ENCODE measurements at regions not wholly inside any gene's neighbourhood (a gene's known extent, or its start where the extent isn't known, plus 50 kb on each side); places are given as distances from the start of the nearest gene placed in this dataset.

DNA sequence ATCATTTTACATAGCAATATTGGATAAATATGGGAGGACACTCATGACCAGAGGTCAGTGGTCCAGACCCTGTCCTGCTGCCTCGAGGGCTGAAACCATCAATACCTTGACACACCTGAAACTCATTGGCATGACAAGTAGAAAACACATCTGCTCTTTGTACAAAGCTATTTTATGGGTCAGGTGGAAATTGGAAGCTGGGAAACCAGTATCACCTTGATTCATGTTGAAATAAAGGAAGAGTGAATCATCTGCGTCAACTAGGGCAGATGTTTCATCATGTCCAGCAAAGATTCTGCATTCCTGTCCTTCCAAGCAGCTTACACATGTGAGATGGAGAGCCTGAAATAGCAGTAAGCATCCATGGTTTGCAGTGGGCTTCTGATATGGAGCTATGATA lies 80.0 kb upstream of the ERBB4 start (continued):
- TF ChIP-seq, protein P1, sequence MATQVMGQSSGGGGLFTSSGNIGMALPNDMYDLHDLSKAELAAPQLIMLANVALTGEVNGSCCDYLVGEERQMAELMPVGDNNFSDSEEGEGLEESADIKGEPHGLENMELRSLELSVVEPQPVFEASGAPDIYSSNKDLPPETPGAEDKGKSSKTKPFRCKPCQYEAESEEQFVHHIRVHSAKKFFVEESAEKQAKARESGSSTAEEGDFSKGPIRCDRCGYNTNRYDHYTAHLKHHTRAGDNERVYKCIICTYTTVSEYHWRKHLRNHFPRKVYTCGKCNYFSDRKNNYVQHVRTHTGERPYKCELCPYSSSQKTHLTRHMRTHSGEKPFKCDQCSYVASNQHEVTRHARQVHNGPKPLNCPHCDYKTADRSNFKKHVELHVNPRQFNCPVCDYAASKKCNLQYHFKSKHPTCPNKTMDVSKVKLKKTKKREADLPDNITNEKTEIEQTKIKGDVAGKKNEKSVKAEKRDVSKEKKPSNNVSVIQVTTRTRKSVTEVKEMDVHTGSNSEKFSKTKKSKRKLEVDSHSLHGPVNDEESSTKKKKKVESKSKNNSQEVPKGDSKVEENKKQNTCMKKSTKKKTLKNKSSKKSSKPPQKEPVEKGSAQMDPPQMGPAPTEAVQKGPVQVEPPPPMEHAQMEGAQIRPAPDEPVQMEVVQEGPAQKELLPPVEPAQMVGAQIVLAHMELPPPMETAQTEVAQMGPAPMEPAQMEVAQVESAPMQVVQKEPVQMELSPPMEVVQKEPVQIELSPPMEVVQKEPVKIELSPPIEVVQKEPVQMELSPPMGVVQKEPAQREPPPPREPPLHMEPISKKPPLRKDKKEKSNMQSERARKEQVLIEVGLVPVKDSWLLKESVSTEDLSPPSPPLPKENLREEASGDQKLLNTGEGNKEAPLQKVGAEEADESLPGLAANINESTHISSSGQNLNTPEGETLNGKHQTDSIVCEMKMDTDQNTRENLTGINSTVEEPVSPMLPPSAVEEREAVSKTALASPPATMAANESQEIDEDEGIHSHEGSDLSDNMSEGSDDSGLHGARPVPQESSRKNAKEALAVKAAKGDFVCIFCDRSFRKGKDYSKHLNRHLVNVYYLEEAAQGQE (IDR thresholded peaks at IDR 0.05; ENCODE audit: low read depth, low read length), result no peak

DNA sequence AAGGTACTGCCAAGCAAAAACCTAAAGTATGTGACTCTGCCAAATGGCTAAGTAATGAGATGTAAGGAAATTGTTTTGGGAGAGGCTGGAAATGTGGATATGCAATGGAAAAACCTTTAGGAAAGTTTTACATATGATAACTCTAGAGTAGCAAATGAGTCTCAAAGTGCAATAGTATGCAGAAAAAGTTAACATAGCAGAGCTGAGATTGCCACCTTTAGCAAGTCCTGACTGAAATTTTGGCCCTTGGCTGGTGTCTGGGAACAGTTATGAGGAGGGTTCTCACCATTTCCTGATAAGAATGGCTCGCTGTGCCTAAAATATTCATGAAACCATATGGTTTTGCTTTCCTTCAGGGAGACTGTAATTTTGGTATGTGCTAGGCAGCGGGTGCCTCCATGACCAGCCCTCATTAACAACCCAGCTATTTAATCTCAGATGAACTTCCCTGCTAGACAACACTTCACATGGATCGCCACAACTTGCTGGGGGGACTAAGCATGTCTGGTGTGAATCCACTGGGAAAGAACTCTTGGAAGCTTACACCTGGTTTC lies 72.3 kb upstream of the ERBB4 start:
- H3K4me2 ChIP-seq, result no peak overlapping the region
- no peak overlapping the region for H3K4me3 ChIP-seq (ENCODE audit: low read depth in 2 of 2, low read length in 1 of 2)
- H3K9ac ChIP-seq, result no peak overlapping the region
- no peaks in the 10 kb centered on the region for H3K9me2 ChIP-seq
- H4K20me1 ChIP-seq (ENCODE audit: insufficient read depth), result no peaks in the 10 kb centered on the region
- no peaks in the 10 kb centered on the region for H3K9me3 ChIP-seq
- no peaks in the 10 kb centered on the region for H3K27me3 ChIP-seq (ENCODE audit: insufficient read depth)
- H3K27ac ChIP-seq (ENCODE audit: low read depth in 2 of 2, low read length in 1 of 2), result no peak overlapping the region
- H3K36me3 ChIP-seq (replicated peaks in 1 of 2; ENCODE audit: control insufficient read depth in 1 of 2, insufficient read depth in 2 of 2, low read length in 1 of 2), result no peaks in the 10 kb centered on the region
- ChIA-PET CTCF (no interaction called here), POLR2A (no interaction called here)
- DNase-seq, result no peak
- no peak overlapping the region for H2AFZ ChIP-seq (ENCODE audit: low read depth)
- H3K4me1 ChIP-seq (ENCODE audit: control insufficient read depth in 1 of 2, insufficient read depth in 2 of 2, low read depth in 1 of 2, low read length in 1 of 2), result no peaks in the 10 kb centered on the region; a peak in 1 of 4 replicates
- H3K79me2 ChIP-seq (ENCODE audit: insufficient read depth), result no peaks in the 10 kb centered on the region
- WGBS (ENCODE audit: low lambda C conversion rate), result 40% methylated on average over 3 of the region's 3 CpGs
- TF ChIP-seq JUND (IDR thresholded peaks at IDR 0.05), result no peak
- no peak for TF ChIP-seq RFX5 (IDR thresholded peaks at IDR 0.05; ENCODE audit: low read length)
- no peak for TF ChIP-seq YY1 (IDR thresholded peaks at IDR 0.05; ENCODE audit: low read depth)
- no peak for TF ChIP-seq GATA2 (CRISPR knock-in tag; IDR thresholded peaks at IDR 0.05)
- TF ChIP-seq, protein P2, sequence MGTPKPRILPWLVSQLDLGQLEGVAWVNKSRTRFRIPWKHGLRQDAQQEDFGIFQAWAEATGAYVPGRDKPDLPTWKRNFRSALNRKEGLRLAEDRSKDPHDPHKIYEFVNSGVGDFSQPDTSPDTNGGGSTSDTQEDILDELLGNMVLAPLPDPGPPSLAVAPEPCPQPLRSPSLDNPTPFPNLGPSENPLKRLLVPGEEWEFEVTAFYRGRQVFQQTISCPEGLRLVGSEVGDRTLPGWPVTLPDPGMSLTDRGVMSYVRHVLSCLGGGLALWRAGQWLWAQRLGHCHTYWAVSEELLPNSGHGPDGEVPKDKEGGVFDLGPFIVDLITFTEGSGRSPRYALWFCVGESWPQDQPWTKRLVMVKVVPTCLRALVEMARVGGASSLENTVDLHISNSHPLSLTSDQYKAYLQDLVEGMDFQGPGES (IDR thresholded peaks at IDR 0.05; ENCODE audit: low read depth, low read length), result no peak
- TF ChIP-seq MXI1 (IDR thresholded peaks at IDR 0.05; ENCODE audit: low read depth, low read length), result no peak
- TF ChIP-seq MEF2A (IDR thresholded peaks at IDR 0.05; ENCODE audit: borderline replicate concordance, low read depth), result no peak
- TF ChIP-seq POLR2AphosphoS5 (IDR thresholded peaks at IDR 0.05; ENCODE audit: low read depth, low read length), result no peak
- TF ChIP-seq CHD2 (IDR thresholded peaks at IDR 0.05; ENCODE audit: low read length, partially characterized antibody), result no peak
- TF ChIP-seq, protein P3, sequence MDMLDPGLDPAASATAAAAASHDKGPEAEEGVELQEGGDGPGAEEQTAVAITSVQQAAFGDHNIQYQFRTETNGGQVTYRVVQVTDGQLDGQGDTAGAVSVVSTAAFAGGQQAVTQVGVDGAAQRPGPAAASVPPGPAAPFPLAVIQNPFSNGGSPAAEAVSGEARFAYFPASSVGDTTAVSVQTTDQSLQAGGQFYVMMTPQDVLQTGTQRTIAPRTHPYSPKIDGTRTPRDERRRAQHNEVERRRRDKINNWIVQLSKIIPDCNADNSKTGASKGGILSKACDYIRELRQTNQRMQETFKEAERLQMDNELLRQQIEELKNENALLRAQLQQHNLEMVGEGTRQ (IDR thresholded peaks at IDR 0.05; ENCODE audit: borderline replicate concordance, low read depth, low read length), result no peak
- no peak for TF ChIP-seq FOXM1 (IDR thresholded peaks at IDR 0.05; ENCODE audit: low read depth)
- no peak for TF ChIP-seq ELF1 (IDR thresholded peaks at IDR 0.05)
- no peak for TF ChIP-seq EZH2phosphoT487 (IDR thresholded peaks at IDR 0.05; ENCODE audit: borderline replicate concordance, low read depth)
- H3F3A ChIP-seq (replicated peaks; ENCODE audit: insufficient read depth), result no peaks in the 10 kb centered on the region
